Natural killer cell (primary cell): ENCODE measurements at regions not wholly inside any gene's neighbourhood (a gene's known extent, or its start where the extent isn't known, plus 50 kb on each side); places are given as distances from the start of the nearest gene placed in this dataset.

ENCODE experiments used
- ATAC-seq, 3 donors: fragments of 150-1000 bp in 2 of 3; fragments of 200-7000 bp in 1 of 3; cut with Tn5 transposase; 1 replicate in 1 of 3; 2 replicates in 2 of 3; pipeline ENCODE4 v1.10.0; 2021; ENCODE audit warnings: mild to moderate bottlenecking in 2 of 3, moderate library complexity in 2 of 3
- DNase-seq, 2 donors: peaks; one replicate each; pipeline versions ENCODE4 v3.0.0 to v3.0.0-alpha.2; 2013 to 2021; ENCODE audit warnings: mixed read lengths in 1 of 2
- H3K27ac ChIP-seq: one replicate; pipeline ENCODE4 v1.5.1; 2013; ENCODE audit warnings: mild to moderate bottlenecking, low read length
- H3K27me3 ChIP-seq: one replicate; pipeline ENCODE4 v1.6.1; 2013; ENCODE audit warnings: low read length; ENCODE audit not compliant: control insufficient read depth, insufficient read depth
- H3K36me3 ChIP-seq: one replicate; pipeline ENCODE4 v1.6.1; 2013; ENCODE audit warnings: low read length; ENCODE audit not compliant: control insufficient read depth, insufficient read depth
- H3K4me1 ChIP-seq: one replicate; pipeline ENCODE4 v1.6.1; 2013; ENCODE audit warnings: low read length; ENCODE audit not compliant: control insufficient read depth, insufficient read depth
- H3K4me3 ChIP-seq: one replicate; pipeline ENCODE4 v1.5.1; 2013; ENCODE audit warnings: low read length
- H3K9me3 ChIP-seq: one replicate; pipeline ENCODE4 v1.6.1; 2013; ENCODE audit warnings: low read length; ENCODE audit not compliant: control insufficient read depth, insufficient read depth
- H3K27ac Mint-ChIP-seq, 2 donors: one replicate each; pipeline ENCODE4 v1.8.0; 2022; ENCODE audit warnings: mild to moderate bottlenecking in 2 of 2, mixed read lengths in 2 of 2, moderate library complexity in 1 of 2
- H3K27me3 Mint-ChIP-seq, 2 donors: one replicate each; pipeline ENCODE4 v1.8.0; 2022; ENCODE audit warnings: low read depth in 2 of 2, mixed read lengths in 2 of 2
- H3K36me3 Mint-ChIP-seq: one replicate; pipeline ENCODE4 v1.8.0; 2022; ENCODE audit warnings: mixed read lengths
- H3K4me1 Mint-ChIP-seq, 2 donors: one replicate each; pipeline ENCODE4 v1.8.0; 2022; ENCODE audit warnings: mixed read lengths in 2 of 2
- H3K4me3 Mint-ChIP-seq: one replicate; pipeline ENCODE4 v1.8.0; 2022; ENCODE audit warnings: mild to moderate bottlenecking, moderate library complexity, mixed read lengths
- H3K9me3 Mint-ChIP-seq, 2 donors: one replicate each; pipeline ENCODE4 v1.8.0; 2022; ENCODE audit warnings: mixed read lengths in 2 of 2
- CTCF ChIP-seq: fragments of 200-600 bp; IDR thresholded peaks from one replicate; pipeline ENCODE4 v1.8.0; 2022; ENCODE audit warnings: antibody characterized with exemption
- WGBS: methylation state at CpG from one replicate; pipeline ENCODE4 v1.1.7; 2013; ENCODE audit warnings: missing lambda C conversion rate; ENCODE audit not compliant: insufficient coverage; 5-methylcytosine and 5-hydroxymethylcytosine counted together
- intact Hi-C: fragments of 100-400 bp; cut with micrococcal nuclease; formaldehyde crosslinking; loops from one replicate; pipeline ENCODE4 v1.14.2; 2022

- intact Hi-C loops: no loop called here
- H3K9me3 Mint-ChIP-seq: no peaks in the 10 kb centered on the region
- DNase-seq (no peak), ATAC-seq (no peak)
- H3K27me3 ChIP-seq: peaks cover 4% of the 10 kb centered on the region
- TF ChIP-seq CTCF: no peak
- no peak overlapping the region for H3K4me3 ChIP-seq
- H3K4me1 Mint-ChIP-seq: peaks cover 0 to 6% of the 10 kb centered on the region in 2 donors
- H3K9me3 ChIP-seq: peaks cover 2% of the 10 kb centered on the region
- no peaks in the 10 kb centered on the region for H3K36me3 Mint-ChIP-seq
- H3K27ac ChIP-seq: no peak overlapping the region
- peaks cover 10 to 11% of the 10 kb centered on the region in 2 donors for H3K27me3 Mint-ChIP-seq
- no peaks in the 10 kb centered on the region for H3K36me3 ChIP-seq
- no peak overlapping the region for H3K27ac Mint-ChIP-seq
- H3K4me3 Mint-ChIP-seq: no peak overlapping the region
- WGBS: 92% methylated on average over 10 of the region's 10 CpGs
- H3K4me1 ChIP-seq: peaks cover 13% of the 10 kb centered on the region
Observed at GRCh38 chr10:75292794-75293445, 57.2 kb upstream of the COMTD1 start.

DNA sequence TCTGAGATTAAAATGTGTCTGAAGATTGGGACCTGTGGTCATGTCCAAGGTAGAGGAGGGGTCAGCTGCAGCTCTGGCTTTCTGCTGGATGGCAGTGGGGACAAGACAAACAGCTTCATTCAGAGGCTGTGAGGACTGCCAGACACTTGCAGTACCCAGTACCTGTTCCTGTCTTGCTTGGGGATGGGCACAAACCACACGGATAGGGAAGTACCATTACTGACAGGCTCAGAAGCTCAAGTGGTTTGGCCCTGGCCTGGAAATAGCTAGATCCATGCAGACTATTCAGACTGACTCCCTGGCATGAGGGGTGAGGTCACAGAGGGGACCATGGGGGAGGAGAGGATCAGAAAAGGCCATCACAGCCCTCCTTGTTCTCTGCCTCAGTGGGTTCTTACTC lies 56.0 kb upstream of the COMTD1 start:
- H3K27ac Mint-ChIP-seq: no peak overlapping the region
- peaks cover 18 to 20% of the 10 kb centered on the region in 2 donors for H3K27me3 Mint-ChIP-seq
- H3K4me1 Mint-ChIP-seq: peaks cover 0 to 6% of the 10 kb centered on the region in 2 donors
- intact Hi-C loops: no loop called here
- H3K36me3 Mint-ChIP-seq: no peaks in the 10 kb centered on the region
- peaks cover 13% of the 10 kb centered on the region for H3K4me1 ChIP-seq
- H3K9me3 ChIP-seq: peaks cover 2% of the 10 kb centered on the region
- peaks cover 4% of the 10 kb centered on the region for H3K27me3 ChIP-seq
- ATAC-seq: no peak
- TF ChIP-seq CTCF: no peak
- no peak overlapping the region for H3K27ac ChIP-seq
- peak overlapping the region; percentile 15 for H3K4me3 Mint-ChIP-seq
- H3K4me3 ChIP-seq: no peak overlapping the region
- H3K36me3 ChIP-seq: no peaks in the 10 kb centered on the region
- WGBS: 14% methylated on average over 1 of the region's 1 CpG
- H3K9me3 Mint-ChIP-seq: no peaks in the 10 kb centered on the region
- no peak for DNase-seq

DNA sequence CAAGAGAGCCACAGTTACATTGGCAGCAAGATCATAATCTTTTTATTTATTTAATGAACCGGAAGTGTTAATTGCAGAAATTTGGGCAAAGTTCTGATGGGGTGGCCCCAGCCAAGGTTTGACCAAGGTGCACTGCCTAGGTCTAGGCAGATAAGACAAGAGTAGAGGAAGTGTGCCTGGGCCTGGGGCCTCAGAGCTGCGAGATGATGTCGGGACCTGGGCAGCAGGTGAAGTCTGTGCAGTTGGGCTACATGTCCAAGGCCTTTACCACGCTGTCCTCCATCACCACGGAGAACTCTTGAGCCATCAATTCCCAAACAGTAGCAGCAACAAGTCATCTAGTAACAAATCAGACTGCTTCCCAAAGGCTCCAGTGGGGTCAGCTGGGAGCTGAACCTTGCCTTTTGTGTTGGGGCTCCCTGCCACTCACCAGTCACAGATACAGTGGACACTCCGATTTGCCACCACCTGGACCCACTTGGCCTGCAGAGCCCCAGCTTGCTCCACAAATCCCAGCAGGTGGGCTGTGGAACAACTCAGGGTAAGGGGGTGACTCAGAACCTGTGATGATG lies 52.5 kb upstream of the COMTD1 start:
- H3K36me3 Mint-ChIP-seq: no peaks in the 10 kb centered on the region
- no peak overlapping the region for H3K27ac Mint-ChIP-seq
- no peak for ATAC-seq

More for the DNA sequence above, 52.5 kb upstream of the COMTD1 start:
- no peak for DNase-seq
- H3K27ac ChIP-seq: no peak overlapping the region
- WGBS: 90% methylated on average over 6 of the region's 6 CpGs
- H3K4me1 ChIP-seq: no peaks in the 10 kb centered on the region
- TF ChIP-seq CTCF: no peak
- Mint-ChIP-seq H3K4me3 (no peak overlapping the region), H3K4me1 (peaks cover 3% of the 10 kb centered on the region in 2 donors), H3K27me3 (peaks cover 32 to 43% of the 10 kb centered on the region in 2 donors), H3K9me3 (no peaks in the 10 kb centered on the region)
- intact Hi-C loops: no loop called here
- H3K36me3 ChIP-seq: no peaks in the 10 kb centered on the region
- H3K27me3 ChIP-seq: no peaks in the 10 kb centered on the region
- no peak overlapping the region for H3K4me3 ChIP-seq
- peaks cover 2% of the 10 kb centered on the region for H3K9me3 ChIP-seq
